SK-N-SH (cell line): ENCODE measurements at regions not wholly inside any gene's neighbourhood (a gene's known extent, or its start where the extent isn't known, plus 50 kb on each side); places are given as distances from the start of the nearest gene placed in this dataset.

Experiments
- CTCF ChIA-PET: fragments of 300-600, 350-600 bp; formaldehyde crosslinking; extraction: SDS; loops from one replicate; lab custom pipeline; 2021; lab: Yijun Ruan, JAX
- POLR2A ChIA-PET: fragments of 350-600 bp; sonication (Branson Sonifier 250); formaldehyde crosslinking; extraction: SDS; loops from one replicate; lab custom pipeline; 2020; ENCODE audit warnings: antibody characterized with exemption, inconsistent platforms; lab: Yijun Ruan, JAX
- DNase-seq: peaks from one replicate; pipeline ENCODE4 v3.0.0; 2012
- H2AFZ ChIP-seq: fragments of 200-600 bp; sonication (generic); 2 replicates; pipeline ENCODE4 v1.8.1; 2016; ENCODE audit warnings: antibody characterized with exemption, mild to moderate bottlenecking, low read depth
- H3F3A ChIP-seq: fragments of 200-600 bp; sonication (generic); replicated peaks from 2 replicates; pipeline ENCODE3; 2016; ENCODE audit warnings: antibody characterized with exemption, mild to moderate bottlenecking; ENCODE audit not compliant: insufficient read depth
- H3K27ac ChIP-seq, 2 experiments: fragments of 200-500 bp in 1 of 2; fragments of 200-600 bp in 1 of 2; sonication (Bioruptor generic) in 1 of 2; sonication (generic), shearing (Covaris generic) in 1 of 2; 2 replicates each; pipeline versions ENCODE4 v1.5.1 to v1.6.1; 2014 to 2016; ENCODE audit warnings: low read depth in 2 of 2, inconsistent platforms in 1 of 2, low read length in 1 of 2, mild to moderate bottlenecking in 1 of 2, mixed read lengths in 1 of 2
- H3K27me3 ChIP-seq: fragments of 200-600 bp; sonication (generic), shearing (Covaris generic); 2 replicates; pipeline ENCODE4 v1.6.1; 2016; ENCODE audit warnings: mixed run types; ENCODE audit not compliant: insufficient read depth
- H3K36me3 ChIP-seq, 2 experiments: fragments of 200-500 bp in 1 of 2; fragments of 200-600 bp in 1 of 2; sonication (Bioruptor generic) in 1 of 2; sonication (generic) in 1 of 2; replicated peaks in 1 of 2; 2 replicates each; pipeline versions ENCODE3 to v1.5.1; 2014 to 2016; ENCODE audit warnings: low read length in 1 of 2, mild to moderate bottlenecking in 1 of 2; ENCODE audit not compliant: insufficient read depth in 2 of 2, control insufficient read depth in 1 of 2
- H3K4me1 ChIP-seq, 2 experiments: fragments of 200-500 bp in 1 of 2; fragments of 200-600 bp in 1 of 2; sonication (Bioruptor generic) in 1 of 2; sonication (generic), shearing (Covaris generic) in 1 of 2; 2 replicates each; pipeline versions ENCODE4 v1.5.1 to v1.6.1; 2014 to 2016; ENCODE audit warnings: low read depth in 1 of 2, low read length in 1 of 2, mixed run types in 1 of 2; ENCODE audit not compliant: insufficient read depth in 2 of 2, control insufficient read depth in 1 of 2
- H3K4me2 ChIP-seq: fragments of 200-600 bp; sonication (generic), shearing (Covaris generic); 2 replicates; pipeline ENCODE4 v1.6.1; 2017; ENCODE audit warnings: mixed run types
- H3K4me3 ChIP-seq, 2 experiments: fragments of 200-500 bp in 1 of 2; fragments of 200-600 bp in 1 of 2; sonication (Bioruptor generic) in 1 of 2; sonication (generic), shearing (Covaris generic) in 1 of 2; 2 replicates each; pipeline versions ENCODE4 v1.5.1 to v1.8.1; 2014 to 2016; ENCODE audit warnings: low read depth in 2 of 2, inconsistent platforms in 1 of 2, low read length in 1 of 2, mild to moderate bottlenecking in 1 of 2, mixed read lengths in 1 of 2, moderate library complexity in 1 of 2
- H3K79me2 ChIP-seq: fragments of 200-600 bp; sonication (generic); 2 replicates; pipeline ENCODE4 v1.8.1; 2017; ENCODE audit warnings: mild to moderate bottlenecking; ENCODE audit not compliant: insufficient read depth
- H3K9ac ChIP-seq: fragments of 200-600 bp; sonication (generic); 2 replicates; pipeline ENCODE4 v1.6.1; 2017; ENCODE audit warnings: mixed run types
- H3K9me2 ChIP-seq: fragments of 200-600 bp; sonication (generic); 2 replicates; pipeline ENCODE4 v1.6.1; 2017; ENCODE audit warnings: mixed run types
- H3K9me3 ChIP-seq: fragments of 200-600 bp; sonication (generic); 2 replicates; pipeline ENCODE4 v1.6.1; 2017; ENCODE audit warnings: mixed run types, mild to moderate bottlenecking, moderate library complexity
- H4K20me1 ChIP-seq: fragments of 200-600 bp; sonication (generic); 2 replicates; pipeline ENCODE4 v1.6.1; 2017; ENCODE audit warnings: mild to moderate bottlenecking, mixed run types; ENCODE audit not compliant: insufficient read depth
- EP300 ChIP-seq, 2 experiments: IDR thresholded peaks; 2 replicates each; pipeline versions ENCODE4 v1.4.0 to v1.6.1; 2012; ENCODE audit warnings: borderline replicate concordance in 1 of 2, low read depth in 1 of 2, low read length in 1 of 2
- EZH2phosphoT487 ChIP-seq: fragments of 200-600 bp; sonication (generic); IDR thresholded peaks from 2 replicates; pipeline ENCODE4 v1.6.1; 2017; ENCODE audit warnings: low read depth, mixed run types, mild to moderate bottlenecking, antibody characterized with exemption, moderate library complexity, borderline replicate concordance
- FOSL2 ChIP-seq: IDR thresholded peaks from 2 replicates; pipeline ENCODE4 v1.4.0; 2012; ENCODE audit warnings: low read depth, mild to moderate bottlenecking, moderate library complexity, borderline replicate concordance
- FOXJ3 ChIP-seq: sonication (generic); formaldehyde crosslinking; IDR thresholded peaks from 2 replicates; pipeline ENCODE4 v1.5.1; 2020; ENCODE audit warnings: mild to moderate bottlenecking, missing genetic modification reagents
- GATA2 ChIP-seq: sonication (generic); formaldehyde crosslinking; IDR thresholded peaks from 2 replicates; pipeline ENCODE4 v1.5.0; 2020; ENCODE audit warnings: mild to moderate bottlenecking, missing genetic modification reagents
- IRF3 ChIP-seq: fragments of 150-350 bp; IDR thresholded peaks from 2 replicates; pipeline ENCODE4 v1.6.1; 2016; ENCODE audit warnings: mild to moderate bottlenecking, low read depth, low read length
- JUND ChIP-seq: IDR thresholded peaks from 2 replicates; pipeline ENCODE4 v1.4.0; 2012
- MAX ChIP-seq: IDR thresholded peaks from 2 replicates; pipeline ENCODE4 v1.4.0; 2012; ENCODE audit warnings: low read depth
- MEF2A ChIP-seq: IDR thresholded peaks from 2 replicates; pipeline ENCODE4 v1.4.0; 2012; ENCODE audit warnings: low read depth, borderline replicate concordance
- PBX3 ChIP-seq: IDR thresholded peaks from 2 replicates; pipeline ENCODE4; 2012
- RAD21 ChIP-seq: IDR thresholded peaks from 2 replicates; pipeline ENCODE4 v1.6.1; 2012; ENCODE audit warnings: mild to moderate bottlenecking, low read length
- RCOR1 ChIP-seq: fragments of 150-350 bp; IDR thresholded peaks from 2 replicates; pipeline ENCODE4 v1.6.1; 2017; ENCODE audit warnings: antibody characterized with exemption, low read length
- REST ChIP-seq: IDR thresholded peaks from 2 replicates; pipeline ENCODE4 v1.6.1; 2012; ENCODE audit warnings: mild to moderate bottlenecking, low read depth, low read length, moderate library complexity
- SIN3A ChIP-seq: IDR thresholded peaks from 2 replicates; pipeline ENCODE4 v1.6.1; 2012; ENCODE audit warnings: low read depth, mild to moderate bottlenecking, low read length, moderate library complexity, borderline replicate concordance
- SMC3 ChIP-seq: IDR thresholded peaks from 2 replicates; pipeline ENCODE4 v1.6.1; 2012; ENCODE audit warnings: low read depth, low read length, improper control_type of control experiment
- TAF1 ChIP-seq: IDR thresholded peaks from 2 replicates; pipeline ENCODE4 v1.6.1; 2012; ENCODE audit warnings: low read depth, mild to moderate bottlenecking, low read length, moderate library complexity, borderline replicate concordance
- TCF12 ChIP-seq: IDR thresholded peaks from 2 replicates; pipeline ENCODE4 v1.4.0; 2012
- TEAD4 ChIP-seq: IDR thresholded peaks from 2 replicates; pipeline ENCODE4 v1.4.0; 2012; ENCODE audit warnings: mild to moderate bottlenecking, borderline replicate concordance; ENCODE audit not compliant: insufficient read depth
- USF2 ChIP-seq: fragments of 150-350 bp; IDR thresholded peaks from 2 replicates; pipeline ENCODE4 v1.6.1; 2017; ENCODE audit warnings: antibody characterized with exemption, low read length, low read depth, borderline replicate concordance
- WGBS: methylation state at CpG from one replicate; pipeline ENCODE4 v1.1.6; 2017; ENCODE audit warnings: low lambda C conversion rate; 5-methylcytosine and 5-hydroxymethylcytosine counted together

- H3K27me3 ChIP-seq, result no peaks in the 10 kb centered on the region
These were observed 51.1 kb upstream of the POLG start for GRCh38 chr15:89385596-89386331.

More at GRCh38 chr15:89385596-89386331, 51.1 kb upstream of the POLG start:
- no peak overlapping the region for H3K4me3 ChIP-seq
- H3K9me2 ChIP-seq, result no peaks in the 10 kb centered on the region
- H2AFZ ChIP-seq, result no peak overlapping the region
- CTCF ChIA-PET, result interaction anchor here (1.8 to 31.1 kb wide), 4 partner anchors 15 to 87 kb away, joined by 7 to 766 read pairs (median 42); no protein-coding TSS in a partner anchor
- no peak overlapping the region for H3K9ac ChIP-seq
- H3K79me2 ChIP-seq, result no peaks in the 10 kb centered on the region
- H4K20me1 ChIP-seq, result no peaks in the 10 kb centered on the region
- no peaks in the 10 kb centered on the region for H3K9me3 ChIP-seq
- peaks cover 5% of the 10 kb centered on the region for H3F3A ChIP-seq
- no peak for DNase-seq
- no peak overlapping the region for H3K4me2 ChIP-seq
- H3K27ac ChIP-seq, result no peak overlapping the region; a peak in 1 of 4 replicates
- WGBS, result 86% methylated on average over 5 of the region's 10 CpGs
- POLR2A ChIA-PET, result interaction anchor here (1.2 kb wide), 1 partner anchor 23 kb away, joined by 5 read pairs; no protein-coding TSS in a partner anchor
- no peak for TF ChIP-seq SIN3A
- no peak for TF ChIP-seq SMC3
- no peak for TF ChIP-seq GATA2 (CRISPR knock-in tag)
- no peak for TF ChIP-seq TEAD4
- no peak for TF ChIP-seq EZH2phosphoT487
- no peak for TF ChIP-seq EP300 (IDR thresholded peaks at IDR 0.05; ENCODE audit: borderline replicate concordance in 1 of 2, low read depth in 1 of 2, low read length in 1 of 2)
- no peak for TF ChIP-seq USF2
- TF ChIP-seq REST, result no peak
- no peak for TF ChIP-seq JUND
- TF ChIP-seq FOXJ3 (CRISPR knock-in tag), result no peak
- TF ChIP-seq TAF1, result no peak
- TF ChIP-seq MAX, result no peak
- TF ChIP-seq RCOR1, result no peak
- no peak for TF ChIP-seq MEF2A
- no peak for TF ChIP-seq PBX3
- no peak for TF ChIP-seq IRF3
- no peak for TF ChIP-seq FOSL2
- no peak for TF ChIP-seq TCF12
- TF ChIP-seq RAD21, result no peak
- TF ChIP-seq, all 33 proteins: peak for 0
- H3K4me1 ChIP-seq, result peaks cover 10 to 88% of the 10 kb centered on the region in 2 experiments
- no peaks in the 10 kb centered on the region for H3K36me3 ChIP-seq
